ENCODE measurements at regions not wholly inside any gene's neighbourhood (a gene's known extent, or its start where the extent isn't known, plus 50 kb on each side); places are given as distances from the start of the nearest gene placed in this dataset.

GRCh38 chr20:4439461-4439860 is 190.4 kb upstream of the ADRA1D start:
- no peak for TF ChIP-seq JUN (IDR thresholded peaks at IDR 0.05; ENCODE audit: low read depth, low read length)
- no peak for TF ChIP-seq CTCF (IDR thresholded peaks at IDR 0.05; ENCODE audit: control extremely low read depth in 1 of 3, insufficient read depth in 1 of 3, low read depth in 1 of 3, low read length in 3 of 3)
- no peak for TF ChIP-seq CEBPB (IDR thresholded peaks at IDR 0.05; ENCODE audit: low read depth, low read length)
- no peak for TF ChIP-seq ATF2 (IDR thresholded peaks at IDR 0.05; ENCODE audit: low read length)

Data from H1 (cell line).